ENCODE measurements at regions not wholly inside any gene's neighbourhood (a gene's known extent, or its start where the extent isn't known, plus 50 kb on each side); places are given as distances from the start of the nearest gene placed in this dataset.

- DNase-seq (ENCODE audit: low read depth in 3 of 3, low spot score in 1 of 3) = no peak
Observed at GRCh38 chr20:51079488-51079887, 56.6 kb upstream of the KCNG1 start.

- DNase-seq (ENCODE audit: low read depth in 3 of 3, low spot score in 1 of 3) = no peak
Observed at GRCh38 chr20:51077686-51078060, 54.8 kb upstream of the KCNG1 start.

- no peak for DNase-seq (ENCODE audit: low read depth in 3 of 3, low spot score in 1 of 3)
Observed at GRCh38 chr20:51076786-51077685, 54.1 kb upstream of the KCNG1 start.

- no peak for DNase-seq (ENCODE audit: low read depth in 3 of 3, low spot score in 1 of 3)
Observed at GRCh38 chr20:51074062-51074461, 51.2 kb upstream of the KCNG1 start.
